Astrocyte of the cerebellum (primary cell): ENCODE measurements at regions not wholly inside any gene's neighbourhood (a gene's known extent, or its start where the extent isn't known, plus 50 kb on each side); places are given as distances from the start of the nearest gene placed in this dataset.

Experiments
- DNase-seq: peaks from one replicate; pipeline ENCODE4 v3.0.0-alpha.2; 2011; ENCODE audit warnings: low read depth
- H3K4me3 ChIP-seq: 2 replicates; pipeline ENCODE4 v1.5.1; 2011; ENCODE audit warnings: mild to moderate bottlenecking, low read depth, low read length, moderate library complexity
- in situ Hi-C: cut with HindIII; loops from 2 replicates; pipeline ENCODE4 v1.10.0; 2017; ENCODE audit warnings: low sequenced_read_pairs
- TF ChIP-seq, protein P1 (sequence below): IDR thresholded peaks from 2 replicates; pipeline ENCODE4 v1.5.1; 2012; ENCODE audit warnings: low read length, low read depth, moderate library complexity, mild to moderate bottlenecking; ENCODE audit errors: missing control alignments

DNA sequence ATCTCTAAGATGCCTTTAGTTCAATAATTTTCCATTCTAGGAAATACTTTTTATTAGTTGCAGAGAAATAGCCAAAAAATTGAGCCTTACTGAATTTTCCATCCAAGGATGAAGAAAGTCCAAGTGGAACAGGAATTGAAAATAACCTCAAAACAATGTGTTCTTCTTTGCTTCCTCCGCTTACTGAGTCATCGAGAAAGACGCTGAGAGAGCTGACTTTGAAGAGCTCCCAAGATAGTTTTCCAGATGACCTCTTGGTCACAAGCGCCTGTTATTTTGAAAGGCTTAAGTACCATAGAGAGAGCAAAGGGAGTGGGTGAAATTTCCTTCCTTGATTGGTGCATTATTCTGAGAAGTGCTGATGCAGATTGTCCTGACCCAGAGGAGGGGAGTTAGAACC is 253.5 kb upstream of the ATP10B start:
- in situ Hi-C loops, result no loop called here
- TF ChIP-seq, protein P1, sequence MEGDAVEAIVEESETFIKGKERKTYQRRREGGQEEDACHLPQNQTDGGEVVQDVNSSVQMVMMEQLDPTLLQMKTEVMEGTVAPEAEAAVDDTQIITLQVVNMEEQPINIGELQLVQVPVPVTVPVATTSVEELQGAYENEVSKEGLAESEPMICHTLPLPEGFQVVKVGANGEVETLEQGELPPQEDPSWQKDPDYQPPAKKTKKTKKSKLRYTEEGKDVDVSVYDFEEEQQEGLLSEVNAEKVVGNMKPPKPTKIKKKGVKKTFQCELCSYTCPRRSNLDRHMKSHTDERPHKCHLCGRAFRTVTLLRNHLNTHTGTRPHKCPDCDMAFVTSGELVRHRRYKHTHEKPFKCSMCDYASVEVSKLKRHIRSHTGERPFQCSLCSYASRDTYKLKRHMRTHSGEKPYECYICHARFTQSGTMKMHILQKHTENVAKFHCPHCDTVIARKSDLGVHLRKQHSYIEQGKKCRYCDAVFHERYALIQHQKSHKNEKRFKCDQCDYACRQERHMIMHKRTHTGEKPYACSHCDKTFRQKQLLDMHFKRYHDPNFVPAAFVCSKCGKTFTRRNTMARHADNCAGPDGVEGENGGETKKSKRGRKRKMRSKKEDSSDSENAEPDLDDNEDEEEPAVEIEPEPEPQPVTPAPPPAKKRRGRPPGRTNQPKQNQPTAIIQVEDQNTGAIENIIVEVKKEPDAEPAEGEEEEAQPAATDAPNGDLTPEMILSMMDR, result no peak
- H3K4me3 ChIP-seq, result no peak overlapping the region
- peak; percentile 8 for DNase-seq

DNA sequence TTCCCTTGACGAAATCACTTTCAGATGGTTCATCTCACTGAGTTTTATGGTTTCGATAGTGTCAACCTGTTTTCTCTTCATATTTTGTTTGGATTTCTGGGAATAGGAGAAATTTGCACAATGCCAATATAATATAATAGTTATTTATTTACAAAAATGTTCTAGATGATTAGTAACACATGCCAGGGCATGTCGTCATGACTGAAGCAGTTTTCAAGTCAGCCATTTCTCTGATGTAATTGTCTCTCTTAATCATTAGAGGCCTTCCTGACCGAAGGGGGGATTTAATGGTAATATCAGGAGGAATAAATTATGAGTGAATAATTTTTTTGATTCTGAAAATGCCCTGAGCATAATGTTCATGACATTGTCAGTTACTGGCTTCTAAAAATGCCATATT is 246.5 kb upstream of the ATP10B start:
- TF ChIP-seq, protein P1, result no peak
- H3K4me3 ChIP-seq, result no peak overlapping the region
- DNase-seq, result no peak
- in situ Hi-C loops, result no loop called here

DNA sequence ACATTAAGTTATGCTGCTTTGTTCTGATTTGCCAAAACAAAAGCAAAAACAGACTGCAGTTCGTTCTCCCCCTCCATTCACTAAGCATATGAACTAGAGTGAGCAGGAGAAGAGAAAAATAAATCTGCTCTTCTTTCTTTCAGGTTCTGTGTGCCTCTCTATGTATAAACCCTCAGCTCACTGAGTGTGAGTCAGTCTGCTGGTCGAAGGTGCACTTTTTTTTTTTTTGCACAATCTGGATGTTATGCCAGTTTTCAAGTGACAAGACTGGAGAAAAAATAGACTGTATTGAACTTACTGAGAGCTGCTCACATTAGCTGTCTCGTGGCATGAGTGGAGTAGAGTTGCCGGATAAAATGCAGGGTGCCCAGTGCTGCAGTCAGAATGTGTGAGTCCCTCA is 244.6 kb upstream of the ATP10B start:
- no peak for DNase-seq
- TF ChIP-seq, protein P1, result no peak
- in situ Hi-C loops, result no loop called here
- H3K4me3 ChIP-seq, result no peak overlapping the region

DNA sequence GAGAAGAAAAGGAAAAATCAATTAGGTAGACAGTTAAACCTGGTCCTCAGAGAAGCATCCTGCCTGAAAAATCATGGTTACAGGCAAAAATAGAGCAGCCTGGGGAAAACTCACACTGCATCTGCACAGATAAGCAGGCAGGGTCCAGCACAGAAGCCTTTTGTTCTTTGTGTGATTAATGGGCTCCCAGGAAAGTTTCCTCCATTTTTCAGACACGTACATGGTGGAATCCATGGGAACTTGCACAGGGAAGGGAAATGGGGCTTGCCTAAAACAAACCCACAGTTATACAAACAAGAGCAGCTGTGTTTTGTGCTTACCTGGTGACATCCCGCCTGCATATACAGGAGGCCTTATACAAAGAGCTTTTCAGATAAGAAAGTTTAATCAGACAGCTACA is 243.9 kb upstream of the ATP10B start:
- no peak overlapping the region for H3K4me3 ChIP-seq
- in situ Hi-C loops, result no loop called here
- DNase-seq, result no peak
- TF ChIP-seq, protein P1, result no peak

DNA sequence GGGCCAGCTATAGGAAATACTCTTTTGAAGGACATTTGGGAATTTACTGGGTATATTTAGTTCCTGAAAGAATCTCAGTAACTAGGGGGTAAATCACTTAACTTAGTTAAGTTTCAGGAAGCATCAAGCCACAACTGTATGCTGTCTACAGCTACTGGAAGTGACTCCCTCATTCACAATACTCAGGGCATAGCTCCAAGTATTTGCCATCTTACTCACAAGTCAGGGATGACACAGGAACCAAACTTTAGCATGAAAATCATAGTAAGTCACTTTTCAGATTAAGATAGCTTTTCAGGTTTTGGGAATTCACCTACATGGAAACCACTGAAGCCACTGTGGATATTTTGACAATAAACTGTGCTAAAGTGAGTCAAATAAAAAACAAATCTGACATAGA is 242.4 kb upstream of the ATP10B start:
- DNase-seq, result peak; percentile 9
- H3K4me3 ChIP-seq, result no peak overlapping the region
- TF ChIP-seq, protein P1, result no peak
- in situ Hi-C loops, result no loop called here

DNA sequence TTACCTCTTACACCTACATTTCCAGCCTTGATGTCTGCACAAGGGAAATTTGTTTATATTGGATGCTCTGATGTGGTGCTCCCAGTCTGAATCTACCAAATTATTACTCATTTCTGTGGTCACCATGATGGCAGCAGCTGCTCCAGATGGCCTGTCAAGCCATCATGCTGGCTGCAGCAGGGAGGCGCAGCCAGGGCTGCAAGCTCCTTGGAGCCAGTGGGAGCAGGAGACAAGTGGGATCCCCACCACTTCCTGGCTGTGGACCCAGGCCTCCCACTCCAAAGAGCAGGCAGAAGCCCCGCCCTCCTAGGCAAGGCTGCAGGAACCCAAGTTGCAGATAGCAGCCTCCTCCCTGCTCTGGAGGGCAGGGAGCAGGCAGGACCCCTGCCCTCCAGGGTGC is 241.1 kb upstream of the ATP10B start:
- H3K4me3 ChIP-seq, result no peak overlapping the region
- in situ Hi-C loops, result no loop called here
- TF ChIP-seq, protein P1, result no peak
- DNase-seq, result no peak

DNA sequence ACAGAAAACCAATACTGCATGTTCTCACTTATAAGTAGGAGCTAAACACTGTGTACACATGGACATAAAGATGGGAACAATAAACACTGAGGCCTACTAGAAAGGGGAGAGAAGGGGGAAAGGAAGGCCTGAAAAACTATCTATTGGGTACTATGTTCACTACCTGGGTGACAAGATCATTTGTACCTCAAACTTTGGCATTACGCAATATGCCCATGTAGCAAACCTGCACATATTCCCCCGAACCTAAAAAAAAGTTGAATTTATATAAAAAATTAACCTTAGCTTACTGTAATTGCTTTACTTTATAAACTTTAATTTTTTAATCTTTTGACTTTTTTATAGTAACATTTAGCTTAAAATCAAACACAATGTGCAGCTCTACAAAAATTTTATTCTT is 237.6 kb upstream of the ATP10B start:
- H3K4me3 ChIP-seq, result no peak overlapping the region
- no peak for DNase-seq
- TF ChIP-seq, protein P1, result no peak
- in situ Hi-C loops, result no loop called here
